ENCODE measurements at regions not wholly inside any gene's neighbourhood (a gene's known extent, or its start where the extent isn't known, plus 50 kb on each side); places are given as distances from the start of the nearest gene placed in this dataset.

DNA sequence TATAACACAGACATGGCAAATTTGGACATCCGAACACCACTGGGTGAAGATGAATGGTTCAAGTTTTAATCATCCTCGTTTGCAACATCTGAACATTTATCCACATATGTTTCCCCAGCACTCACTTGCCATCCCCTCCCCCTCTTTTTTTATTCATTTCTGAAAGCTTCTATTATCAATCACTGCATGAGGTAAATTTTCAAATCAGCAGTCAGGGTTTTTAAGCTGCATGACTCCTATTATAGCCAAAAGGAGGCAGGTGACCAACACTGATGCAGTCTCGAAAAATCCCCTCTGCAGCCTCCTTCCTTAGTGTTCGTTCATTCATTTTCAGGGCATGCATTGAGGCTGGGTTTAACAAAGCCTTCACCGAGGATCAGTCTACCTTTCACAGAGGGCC, 530.8 kb upstream of the JARID2 start:
- H3K4me1 ChIP-seq (ENCODE audit: insufficient read depth, low read length): no peaks in the 10 kb centered on the region; the same call in 1 of the 2 replicates
- whole genome bisulfite sequencing: 89% methylated on average over 5 of the region's 5 CpGs

GRCh38 chr6:14716499-14717146, 529.2 kb upstream of the JARID2 start:
- no peaks in the 10 kb centered on the region for H3K36me3 ChIP-seq (ENCODE audit: insufficient read depth, low read length)
- H3K9me3 ChIP-seq (ENCODE audit: insufficient read depth, low read depth, low read length): no peaks in the 10 kb centered on the region
- H3K27me3 ChIP-seq (ENCODE audit: insufficient read depth, low read length): no peaks in the 10 kb centered on the region
- H3K9ac ChIP-seq (ENCODE audit: low read depth, low read length): no peak overlapping the region
- no peak overlapping the region for H3K27ac ChIP-seq (ENCODE audit: low read depth, low read length)
- H3K4me1 ChIP-seq (ENCODE audit: insufficient read depth, low read length): peaks cover 6% of the 10 kb centered on the region
- 92% methylated on average over 9 of the region's 9 CpGs for WGBS
- H3K4me3 ChIP-seq (ENCODE audit: low read length): no peak overlapping the region

More for the DNA sequence above, 530.8 kb upstream of the JARID2 start:
- Histone ChIP-seq H3K9me3 (ENCODE audit: insufficient read depth, low read depth, low read length) (no peaks in the 10 kb centered on the region), H3K27me3 (ENCODE audit: insufficient read depth, low read length) (no peaks in the 10 kb centered on the region), H3K27ac (ENCODE audit: low read depth, low read length) (no peak overlapping the region), H3K9ac (ENCODE audit: low read depth, low read length) (no peak overlapping the region), H3K36me3 (ENCODE audit: insufficient read depth, low read length) (no peaks in the 10 kb centered on the region), H3K4me3 (ENCODE audit: low read length) (no peak overlapping the region)

DNA sequence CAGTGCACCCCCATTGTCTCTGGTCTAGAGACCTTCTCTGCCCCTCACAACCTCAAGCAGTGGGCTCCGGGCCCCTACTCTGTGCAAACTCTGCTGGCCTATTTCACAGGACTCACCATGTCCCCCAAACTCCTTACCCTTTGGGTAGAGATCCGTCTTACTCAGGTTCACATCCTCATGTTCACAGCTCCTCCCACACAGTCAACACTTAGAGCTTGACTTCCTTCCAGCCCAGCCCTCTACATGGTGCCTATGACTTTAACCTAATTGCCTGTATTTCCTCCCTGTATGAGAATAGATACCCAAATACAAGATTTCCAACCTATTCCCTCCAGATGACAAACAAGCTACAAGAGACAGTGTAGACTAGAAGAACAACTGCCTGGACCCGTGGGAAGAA, 528.6 kb upstream of the JARID2 start:
- H3K9me3 ChIP-seq (ENCODE audit: insufficient read depth, low read depth, low read length): no peaks in the 10 kb centered on the region
- 89% methylated on average over 3 of the region's 3 CpGs for WGBS
- no peak overlapping the region for H3K9ac ChIP-seq (ENCODE audit: low read depth, low read length)
- no peaks in the 10 kb centered on the region for H3K36me3 ChIP-seq (ENCODE audit: insufficient read depth, low read length)
- H3K4me3 ChIP-seq (ENCODE audit: low read length): no peak overlapping the region
- no peaks in the 10 kb centered on the region for H3K27me3 ChIP-seq (ENCODE audit: insufficient read depth, low read length)
- H3K4me1 ChIP-seq (ENCODE audit: insufficient read depth, low read length): peaks cover 6% of the 10 kb centered on the region
- no peak overlapping the region for H3K27ac ChIP-seq (ENCODE audit: low read depth, low read length)

DNA sequence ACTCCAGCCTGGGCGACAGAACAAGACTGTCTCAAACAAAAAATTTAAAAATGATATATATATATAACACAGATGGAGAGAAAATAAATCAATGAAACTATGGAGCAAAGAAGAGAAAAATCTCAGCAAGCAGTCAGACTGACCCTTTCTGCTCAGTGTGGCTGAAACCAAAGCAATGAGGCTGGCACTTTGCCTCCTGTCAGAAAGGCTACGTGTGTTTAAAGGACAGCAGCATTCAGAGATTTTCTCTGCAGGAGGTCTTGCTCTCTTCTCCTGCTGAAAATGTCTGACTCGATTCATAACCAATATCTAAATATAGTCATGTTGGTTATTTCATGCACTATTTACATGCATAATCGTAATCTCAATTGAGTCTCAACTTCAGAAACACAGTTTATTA, 527.0 kb upstream of the JARID2 start:
- Histone ChIP-seq H3K4me1 (ENCODE audit: insufficient read depth, low read length) (peaks cover 6% of the 10 kb centered on the region), H3K36me3 (ENCODE audit: insufficient read depth, low read length) (no peaks in the 10 kb centered on the region), H3K4me3 (ENCODE audit: low read length) (no peak overlapping the region), H3K27me3 (ENCODE audit: insufficient read depth, low read length) (no peaks in the 10 kb centered on the region), H3K27ac (ENCODE audit: low read depth, low read length) (no peak overlapping the region), H3K9me3 (ENCODE audit: insufficient read depth, low read depth, low read length) (no peaks in the 10 kb centered on the region), H3K9ac (ENCODE audit: low read depth, low read length) (no peak overlapping the region)
- 82% methylated on average over 2 of the region's 4 CpGs for WGBS

DNA sequence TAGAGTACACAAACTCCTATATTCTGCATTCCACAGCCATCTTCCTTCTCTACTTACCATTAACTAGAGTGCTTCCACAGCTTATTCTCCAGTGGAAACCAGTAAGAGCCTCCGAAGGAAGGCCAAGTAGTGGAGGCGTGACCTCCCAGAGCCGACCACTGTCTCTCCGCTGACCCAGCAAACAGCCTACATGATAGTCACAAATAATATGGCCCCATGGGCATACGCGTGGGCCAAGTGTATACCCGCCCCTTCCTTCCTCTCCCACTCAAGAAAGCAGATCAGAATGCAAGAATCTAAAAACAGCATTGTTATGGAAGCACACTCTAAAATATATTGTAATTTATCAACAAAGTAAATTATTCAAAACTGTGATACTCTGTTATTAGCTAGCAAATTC, 526.6 kb upstream of the JARID2 start:
- Histone ChIP-seq H3K9me3 (ENCODE audit: insufficient read depth, low read depth, low read length) (no peaks in the 10 kb centered on the region), H3K36me3 (ENCODE audit: insufficient read depth, low read length) (no peaks in the 10 kb centered on the region), H3K27me3 (ENCODE audit: insufficient read depth, low read length) (no peaks in the 10 kb centered on the region), H3K9ac (ENCODE audit: low read depth, low read length) (no peak overlapping the region), H3K4me3 (ENCODE audit: low read length) (no peak overlapping the region), H3K27ac (ENCODE audit: low read depth, low read length) (no peak overlapping the region), H3K4me1 (ENCODE audit: insufficient read depth, low read length) (peaks cover 6% of the 10 kb centered on the region)
- WGBS: 96% methylated on average over 7 of the region's 7 CpGs

DNA sequence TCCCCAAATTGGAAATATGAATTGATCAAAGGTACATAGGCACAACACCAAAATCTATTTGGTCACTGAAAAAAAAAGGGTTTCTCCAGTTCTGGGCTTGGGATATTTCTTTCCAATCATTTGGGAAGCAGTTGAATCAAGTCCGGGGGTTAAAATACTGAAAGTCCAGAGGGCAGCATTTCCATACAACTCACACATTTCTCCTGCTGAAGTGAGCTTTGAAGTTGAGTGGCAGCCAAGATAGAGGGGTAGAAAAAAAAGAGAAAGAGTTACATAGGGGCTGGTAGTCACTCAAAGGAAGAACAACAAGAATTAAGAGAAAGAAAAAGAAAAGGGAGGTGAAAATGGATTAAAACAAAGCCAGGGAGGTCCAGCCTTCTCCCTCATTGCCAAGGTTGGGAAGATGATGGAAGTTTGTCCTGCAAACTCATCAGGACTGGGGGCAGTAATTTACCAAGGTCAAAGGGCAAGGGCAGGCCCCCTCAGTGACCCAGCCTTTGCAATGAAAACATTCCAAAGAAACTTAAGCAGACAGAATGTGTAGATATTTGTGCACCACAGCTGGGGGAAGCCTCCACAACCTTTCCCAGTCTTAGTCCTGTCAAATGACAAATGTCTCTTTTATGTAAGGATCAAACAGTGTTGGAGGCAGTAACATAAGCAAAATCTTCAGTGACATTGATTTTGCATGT, 525.3 kb upstream of the JARID2 start:
- WGBS: 100% methylated on average over 1 of the region's 1 CpG
- Histone ChIP-seq H3K36me3 (ENCODE audit: insufficient read depth, low read length) (no peaks in the 10 kb centered on the region), H3K4me1 (ENCODE audit: insufficient read depth, low read length) (peaks cover 6% of the 10 kb centered on the region), H3K9ac (ENCODE audit: low read depth, low read length) (no peak overlapping the region), H3K27ac (ENCODE audit: low read depth, low read length) (no peak overlapping the region), H3K4me3 (ENCODE audit: low read length) (no peak overlapping the region), H3K27me3 (ENCODE audit: insufficient read depth, low read length) (no peaks in the 10 kb centered on the region), H3K9me3 (ENCODE audit: insufficient read depth, low read depth, low read length) (no peaks in the 10 kb centered on the region)

- Histone ChIP-seq H3K27ac (ENCODE audit: low read depth, low read length) (no peak overlapping the region), H3K4me3 (ENCODE audit: low read length) (no peak overlapping the region), H3K36me3 (ENCODE audit: insufficient read depth, low read length) (no peaks in the 10 kb centered on the region), H3K4me1 (ENCODE audit: insufficient read depth, low read length) (peaks cover 6% of the 10 kb centered on the region), H3K9ac (ENCODE audit: low read depth, low read length) (no peak overlapping the region), H3K9me3 (ENCODE audit: insufficient read depth, low read depth, low read length) (no peaks in the 10 kb centered on the region), H3K27me3 (ENCODE audit: insufficient read depth, low read length) (no peaks in the 10 kb centered on the region)
- 87% methylated on average over 9 of the region's 9 CpGs for WGBS
Measured at GRCh38 chr6:14721103-14721758, 524.6 kb upstream of the JARID2 start.

- Histone ChIP-seq H3K9me3 (ENCODE audit: insufficient read depth, low read depth, low read length) (no peaks in the 10 kb centered on the region), H3K4me1 (ENCODE audit: insufficient read depth, low read length) (peaks cover 6% of the 10 kb centered on the region), H3K27ac (ENCODE audit: low read depth, low read length) (no peak overlapping the region), H3K9ac (ENCODE audit: low read depth, low read length) (no peak overlapping the region), H3K4me3 (ENCODE audit: low read length) (no peak overlapping the region), H3K27me3 (ENCODE audit: insufficient read depth, low read length) (no peaks in the 10 kb centered on the region), H3K36me3 (ENCODE audit: insufficient read depth, low read length) (no peaks in the 10 kb centered on the region)
- WGBS: 100% methylated on average over 2 of the region's 2 CpGs
Measured at GRCh38 chr6:14722001-14722562, 523.8 kb upstream of the JARID2 start.

DNA sequence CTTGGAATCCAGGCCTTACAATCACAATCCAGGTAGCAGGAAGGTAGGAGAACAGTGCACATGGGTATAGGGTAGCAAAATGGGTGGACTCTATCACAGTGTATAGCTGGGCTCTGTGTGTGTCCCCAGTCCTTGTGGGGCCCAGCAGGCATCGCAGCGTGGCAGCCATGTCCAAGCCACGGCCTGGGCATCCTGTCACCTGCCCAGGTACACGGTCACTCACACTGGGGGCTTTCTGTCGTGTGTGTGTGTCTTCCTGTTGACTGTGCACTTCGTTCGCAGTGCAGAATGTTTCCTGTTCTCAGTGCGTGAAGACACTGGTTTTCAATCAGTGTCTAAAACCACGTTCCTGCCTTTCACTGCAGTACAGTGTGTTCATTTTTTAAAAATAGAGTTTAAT, 523.2 kb upstream of the JARID2 start:
- Histone ChIP-seq H3K4me1 (ENCODE audit: insufficient read depth, low read length) (peaks cover 6% of the 10 kb centered on the region), H3K9me3 (ENCODE audit: insufficient read depth, low read depth, low read length) (no peaks in the 10 kb centered on the region), H3K4me3 (ENCODE audit: low read length) (no peak overlapping the region), H3K27ac (ENCODE audit: low read depth, low read length) (no peak overlapping the region), H3K9ac (ENCODE audit: low read depth, low read length) (no peak overlapping the region), H3K27me3 (ENCODE audit: insufficient read depth, low read length) (no peaks in the 10 kb centered on the region), H3K36me3 (ENCODE audit: insufficient read depth, low read length) (no peaks in the 10 kb centered on the region)
- WGBS: 95% methylated on average over 9 of the region's 9 CpGs

GRCh38 chr6:14723535-14724086, 522.3 kb upstream of the JARID2 start:
- no peaks in the 10 kb centered on the region for H3K36me3 ChIP-seq (ENCODE audit: insufficient read depth, low read length)
- over 99% methylated on average over 2 of the region's 2 CpGs for WGBS
- no peaks in the 10 kb centered on the region for H3K27me3 ChIP-seq (ENCODE audit: insufficient read depth, low read length)
- no peak overlapping the region for H3K27ac ChIP-seq (ENCODE audit: low read depth, low read length)
- no peaks in the 10 kb centered on the region for H3K9me3 ChIP-seq (ENCODE audit: insufficient read depth, low read depth, low read length)
- no peak overlapping the region for H3K9ac ChIP-seq (ENCODE audit: low read depth, low read length)
- H3K4me3 ChIP-seq (ENCODE audit: low read length): no peak overlapping the region
- H3K4me1 ChIP-seq (ENCODE audit: insufficient read depth, low read length): peaks cover 7% of the 10 kb centered on the region

DNA sequence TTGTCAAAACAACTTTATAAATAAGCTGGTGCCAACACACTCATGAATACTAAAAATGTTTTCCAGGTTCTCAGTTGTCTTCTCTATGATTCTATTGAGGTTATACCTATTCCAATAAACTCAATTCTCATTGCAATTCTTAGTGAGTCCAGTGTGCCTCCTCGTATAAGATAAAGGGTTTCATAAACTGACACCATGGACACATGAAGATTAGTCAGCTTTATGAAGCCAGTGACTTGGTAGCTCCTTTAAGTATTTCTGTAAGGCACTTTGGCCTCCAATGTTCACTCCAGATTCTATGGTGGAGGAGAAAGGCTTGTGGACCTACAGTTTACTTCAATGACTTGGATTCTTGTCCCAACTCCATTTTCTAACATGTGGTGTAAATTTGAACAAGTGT, 521.3 kb upstream of the JARID2 start:
- H3K9ac ChIP-seq (ENCODE audit: low read depth, low read length): no peak overlapping the region
- no peaks in the 10 kb centered on the region for H3K9me3 ChIP-seq (ENCODE audit: insufficient read depth, low read depth, low read length)
- H3K27ac ChIP-seq (ENCODE audit: low read depth, low read length): no peak overlapping the region
- peaks cover 16% of the 10 kb centered on the region for H3K4me1 ChIP-seq (ENCODE audit: insufficient read depth, low read length)
- no peaks in the 10 kb centered on the region for H3K36me3 ChIP-seq (ENCODE audit: insufficient read depth, low read length)
- no peak overlapping the region for H3K4me3 ChIP-seq (ENCODE audit: low read length)
- no peaks in the 10 kb centered on the region for H3K27me3 ChIP-seq (ENCODE audit: insufficient read depth, low read length)
- WGBS: 96% methylated on average over 1 of the region's 1 CpG
